Endothelial cell (in vitro differentiated cells): ENCODE measurements at regions not wholly inside any gene's neighbourhood (a gene's known extent, or its start where the extent isn't known, plus 50 kb on each side); places are given as distances from the start of the nearest gene placed in this dataset.
"Not testable (repeated sequence)": the region's sequence is repeated elsewhere in the genome, so short reads cannot be mapped to it uniquely, and the experiment has no call there.

ENCODE experiments used
- DNase-seq: peaks from one replicate; pipeline ENCODE4 v3.0.0; 2021; ENCODE audit warnings: low spot score
- H3K27ac Mint-ChIP-seq: one replicate; pipeline ENCODE4 v1.8.0; 2021; ENCODE audit warnings: mixed read lengths, inconsistent platforms; ENCODE audit not compliant: unreplicated experiment
- H3K27me3 Mint-ChIP-seq: one replicate; pipeline ENCODE4 v1.8.0; 2021; ENCODE audit warnings: mild to moderate bottlenecking, moderate library complexity, mixed read lengths, inconsistent platforms; ENCODE audit not compliant: unreplicated experiment
- H3K36me3 Mint-ChIP-seq: one replicate; pipeline ENCODE4 v1.8.0; 2021; ENCODE audit warnings: mild to moderate bottlenecking, low read depth, mixed read lengths, inconsistent platforms; ENCODE audit not compliant: unreplicated experiment
- H3K4me1 Mint-ChIP-seq: one replicate; pipeline ENCODE4 v1.8.0; 2021; ENCODE audit warnings: mild to moderate bottlenecking, mixed read lengths, inconsistent platforms; ENCODE audit not compliant: unreplicated experiment
- H3K4me3 Mint-ChIP-seq: one replicate; pipeline ENCODE4 v1.8.0; 2021; ENCODE audit warnings: mild to moderate bottlenecking, mixed read lengths, inconsistent platforms; ENCODE audit not compliant: unreplicated experiment
- H3K9me3 Mint-ChIP-seq: one replicate; pipeline ENCODE4 v1.8.0; 2021; ENCODE audit warnings: mixed read lengths, inconsistent platforms; ENCODE audit not compliant: unreplicated experiment

DNA sequence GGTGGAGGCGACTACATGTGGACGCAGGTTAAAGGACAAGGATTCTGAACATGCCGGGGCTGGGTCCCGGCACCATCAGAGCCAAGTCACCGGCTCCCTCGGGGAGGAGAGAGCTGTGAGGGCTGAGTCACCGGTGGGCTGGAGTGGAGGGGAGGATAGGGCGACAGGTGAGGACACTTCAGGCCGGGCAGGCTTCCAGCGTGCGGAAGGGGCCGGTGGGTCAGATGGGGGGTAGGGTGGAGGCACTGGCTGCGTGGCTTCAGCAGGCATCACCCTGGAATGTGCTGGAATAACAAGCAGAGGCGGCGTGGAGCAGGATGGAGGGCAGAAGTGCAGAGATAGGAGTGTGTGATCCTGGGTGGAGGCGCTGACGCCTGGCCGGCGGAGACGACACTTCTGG is 4435.3 kb upstream of the TPTE start:
- not testable (repeated sequence) for H3K27me3 Mint-ChIP-seq, H3K27ac Mint-ChIP-seq, H3K4me1 Mint-ChIP-seq, H3K4me3 Mint-ChIP-seq, H3K9me3 Mint-ChIP-seq, H3K36me3 Mint-ChIP-seq, DNase-seq

DNA sequence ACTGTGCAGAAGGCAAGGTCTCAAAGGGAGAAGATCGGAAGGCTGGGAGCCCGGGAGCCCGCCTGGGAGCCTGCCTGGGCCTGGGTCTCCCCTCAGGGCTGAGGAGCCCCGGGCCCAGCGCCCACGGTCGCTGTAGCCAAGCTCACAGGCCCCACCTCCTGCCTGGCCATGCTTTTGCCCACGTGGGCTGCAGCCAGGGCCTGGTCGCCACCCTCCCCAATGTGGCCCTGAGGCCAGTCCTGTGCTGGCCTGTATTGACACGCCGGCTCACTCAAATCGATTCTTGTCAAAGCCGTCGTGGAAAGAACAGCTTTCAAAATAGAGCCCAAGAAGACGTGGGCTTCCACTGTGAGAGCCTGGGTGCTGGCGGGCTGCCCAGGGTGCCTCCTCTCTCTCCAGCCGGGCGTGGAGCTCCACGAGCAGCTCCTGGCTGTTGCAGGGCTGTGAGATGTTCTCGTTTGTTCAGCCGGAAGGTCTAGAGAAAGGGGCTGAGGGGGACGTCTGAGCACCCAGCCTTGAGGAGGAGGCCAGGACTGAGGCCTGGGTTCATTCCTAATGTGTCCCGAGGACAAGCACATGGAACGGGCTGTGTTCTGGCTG is 4433.7 kb upstream of the TPTE start:
- DNase-seq, H3K36me3 Mint-ChIP-seq, H3K27ac Mint-ChIP-seq, H3K4me3 Mint-ChIP-seq, H3K27me3 Mint-ChIP-seq, H3K4me1 Mint-ChIP-seq, H3K9me3 Mint-ChIP-seq: not testable (repeated sequence)

DNA sequence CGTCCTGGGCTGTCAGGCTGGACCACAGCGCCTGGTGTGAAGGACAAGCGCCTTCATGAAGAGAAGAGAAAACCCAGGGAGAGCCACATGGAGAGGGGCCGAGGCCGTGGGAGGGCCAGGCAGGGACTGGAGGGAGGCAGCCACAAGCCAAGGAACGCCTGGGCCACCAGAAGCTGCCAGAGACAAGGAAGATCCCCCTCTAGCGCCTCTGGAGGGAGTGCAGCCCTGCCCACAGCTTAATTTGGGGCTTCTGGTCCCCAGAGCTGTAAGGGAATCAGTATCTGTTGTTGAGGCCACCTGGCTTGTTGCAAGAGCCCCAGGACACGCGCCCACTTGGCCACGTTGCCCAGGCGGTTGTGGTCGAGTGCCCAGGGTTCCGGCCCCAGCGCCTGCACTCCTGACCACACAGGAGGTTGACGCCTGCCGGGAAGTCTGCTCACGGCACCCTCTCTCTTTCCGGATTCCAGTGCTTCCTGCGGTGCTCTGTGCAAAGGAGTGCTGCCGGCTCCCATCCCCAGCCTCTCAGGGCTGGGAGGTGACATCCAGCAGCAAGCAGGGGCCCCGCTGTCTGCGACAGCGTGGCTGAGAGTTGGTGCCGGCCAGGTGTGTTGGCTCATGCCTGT is 4431.0 kb upstream of the TPTE start:
- not testable (repeated sequence) for DNase-seq, H3K27me3 Mint-ChIP-seq, H3K27ac Mint-ChIP-seq, H3K9me3 Mint-ChIP-seq, H3K36me3 Mint-ChIP-seq, H3K4me3 Mint-ChIP-seq, H3K4me1 Mint-ChIP-seq

DNA sequence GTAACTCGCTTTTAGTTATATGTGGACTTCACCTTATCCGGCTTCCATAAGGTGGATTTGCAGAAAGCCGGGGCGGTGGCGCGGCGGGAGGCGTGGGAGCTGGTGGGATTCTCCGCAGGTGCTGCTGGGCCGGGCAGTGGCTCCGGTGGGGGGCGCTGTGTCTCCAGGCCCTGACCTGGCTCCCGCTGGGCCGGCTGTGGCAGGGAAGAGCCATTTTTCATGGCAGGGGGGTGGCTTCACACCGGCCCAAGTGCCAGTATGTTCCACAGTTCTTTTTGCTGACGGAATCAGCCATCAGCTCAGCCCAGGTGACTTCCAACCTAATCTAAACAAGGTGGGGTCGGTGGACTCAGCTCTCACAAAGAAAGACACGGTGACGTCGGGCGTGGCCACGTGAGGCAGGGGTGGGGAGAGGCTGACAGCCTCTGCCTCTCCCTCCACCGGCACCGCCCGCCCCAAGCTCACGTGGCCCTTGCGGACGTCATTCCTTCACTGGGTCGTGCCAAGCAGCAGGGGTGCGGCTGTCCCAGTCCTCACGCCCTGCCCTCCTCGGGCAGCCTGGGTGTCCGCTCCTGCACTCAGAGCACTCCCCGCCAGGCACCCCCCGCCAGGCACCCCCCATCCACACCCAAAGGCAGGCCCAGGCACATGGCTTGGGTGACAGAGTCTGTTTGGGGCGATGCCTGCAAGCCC is 4429.9 kb upstream of the TPTE start:
- not testable (repeated sequence) for H3K27me3 Mint-ChIP-seq

DNA sequence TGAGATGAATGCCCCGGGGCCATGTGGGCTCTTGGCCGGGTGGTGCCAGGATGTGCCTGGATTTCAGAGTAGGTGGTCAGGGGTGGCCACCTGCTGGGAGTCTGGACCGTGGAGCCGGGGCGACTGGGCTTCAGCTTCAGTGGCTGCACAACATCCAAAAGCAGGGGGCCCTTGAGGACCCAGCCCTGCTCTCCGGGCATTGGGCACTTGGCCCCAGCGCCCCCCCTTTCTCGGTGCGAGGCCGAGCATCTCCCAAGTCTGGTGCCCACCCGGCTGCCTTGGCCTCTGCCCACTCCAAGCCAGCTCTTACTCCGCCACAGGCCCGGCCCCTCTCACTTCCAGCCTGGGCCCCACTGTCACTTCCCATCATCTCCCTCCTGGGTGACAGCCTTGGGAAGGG is 4429.0 kb upstream of the TPTE start:
- H3K9me3 Mint-ChIP-seq, DNase-seq, H3K36me3 Mint-ChIP-seq, H3K27me3 Mint-ChIP-seq, H3K4me1 Mint-ChIP-seq, H3K27ac Mint-ChIP-seq, H3K4me3 Mint-ChIP-seq: not testable (repeated sequence)

More for the DNA sequence above, 4429.9 kb upstream of the TPTE start:
- H3K4me1 Mint-ChIP-seq, DNase-seq, H3K4me3 Mint-ChIP-seq, H3K36me3 Mint-ChIP-seq, H3K27ac Mint-ChIP-seq, H3K9me3 Mint-ChIP-seq: not testable (repeated sequence)

DNA sequence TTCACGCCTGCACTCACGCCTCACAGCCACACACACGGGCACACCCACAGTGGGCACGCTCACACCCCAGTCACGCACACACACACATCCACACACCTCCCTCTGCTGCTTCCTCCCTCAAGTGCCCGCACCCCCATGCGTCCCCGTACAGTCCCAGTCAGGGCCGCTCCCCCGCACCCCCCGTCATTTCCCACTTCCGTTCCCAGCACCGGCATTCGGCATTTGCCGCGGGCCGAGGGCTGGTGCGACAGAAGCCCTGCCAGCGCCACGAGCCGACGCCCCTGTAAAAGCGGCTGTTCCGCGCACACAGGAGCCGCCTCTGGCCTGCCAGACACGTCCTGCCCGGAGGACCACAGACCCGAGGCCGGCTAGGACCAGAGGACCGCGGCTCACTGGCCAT is 4428.0 kb upstream of the TPTE start:
- H3K27me3 Mint-ChIP-seq, H3K4me1 Mint-ChIP-seq, H3K4me3 Mint-ChIP-seq, H3K27ac Mint-ChIP-seq, H3K36me3 Mint-ChIP-seq, DNase-seq, H3K9me3 Mint-ChIP-seq: not testable (repeated sequence)

DNA sequence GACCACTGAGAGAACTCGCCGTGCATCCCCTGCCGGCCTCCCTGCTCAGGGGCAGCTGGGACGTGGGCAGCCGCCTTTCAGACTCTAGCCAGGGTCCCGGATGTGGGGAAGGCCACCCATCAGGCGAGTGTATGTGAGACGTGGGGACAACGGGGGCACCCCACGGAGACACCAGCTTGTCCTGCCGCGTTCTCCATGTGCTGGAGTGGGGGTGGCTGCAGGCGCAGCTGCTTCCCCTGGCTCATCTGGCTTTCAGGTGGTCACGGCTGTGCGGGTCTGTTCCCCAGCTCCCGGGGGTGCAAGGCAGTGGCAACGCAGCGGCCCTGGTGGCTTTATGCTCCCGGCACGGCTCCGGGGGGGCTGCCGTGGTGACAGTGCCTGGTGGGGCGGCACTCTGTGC is 4427.5 kb upstream of the TPTE start:
- not testable (repeated sequence) for DNase-seq, H3K9me3 Mint-ChIP-seq, H3K27me3 Mint-ChIP-seq, H3K4me1 Mint-ChIP-seq, H3K4me3 Mint-ChIP-seq, H3K27ac Mint-ChIP-seq, H3K36me3 Mint-ChIP-seq

DNA sequence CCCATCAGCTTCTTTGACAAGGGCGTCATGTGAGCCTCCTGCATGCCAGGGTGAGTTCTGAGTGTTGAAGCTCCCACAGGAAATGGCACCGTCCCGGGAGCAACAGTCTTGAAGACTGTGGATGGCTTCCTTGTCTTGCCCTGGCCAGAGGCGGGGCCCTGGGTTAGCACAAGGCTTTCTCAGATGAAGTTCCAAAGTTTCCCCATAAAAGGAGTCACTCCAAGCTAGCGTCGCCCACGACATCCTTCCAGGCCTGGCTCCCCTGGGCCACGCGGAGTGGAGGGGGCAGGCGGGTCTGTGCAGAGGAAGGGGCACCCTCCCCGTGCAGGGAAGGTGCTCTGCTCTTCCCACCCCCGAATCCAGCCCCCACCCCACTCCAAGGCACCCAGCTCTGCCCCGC is 4426.1 kb upstream of the TPTE start:
- not testable (repeated sequence) for H3K27ac Mint-ChIP-seq, H3K9me3 Mint-ChIP-seq, H3K4me3 Mint-ChIP-seq, H3K27me3 Mint-ChIP-seq, H3K4me1 Mint-ChIP-seq, DNase-seq, H3K36me3 Mint-ChIP-seq

DNA sequence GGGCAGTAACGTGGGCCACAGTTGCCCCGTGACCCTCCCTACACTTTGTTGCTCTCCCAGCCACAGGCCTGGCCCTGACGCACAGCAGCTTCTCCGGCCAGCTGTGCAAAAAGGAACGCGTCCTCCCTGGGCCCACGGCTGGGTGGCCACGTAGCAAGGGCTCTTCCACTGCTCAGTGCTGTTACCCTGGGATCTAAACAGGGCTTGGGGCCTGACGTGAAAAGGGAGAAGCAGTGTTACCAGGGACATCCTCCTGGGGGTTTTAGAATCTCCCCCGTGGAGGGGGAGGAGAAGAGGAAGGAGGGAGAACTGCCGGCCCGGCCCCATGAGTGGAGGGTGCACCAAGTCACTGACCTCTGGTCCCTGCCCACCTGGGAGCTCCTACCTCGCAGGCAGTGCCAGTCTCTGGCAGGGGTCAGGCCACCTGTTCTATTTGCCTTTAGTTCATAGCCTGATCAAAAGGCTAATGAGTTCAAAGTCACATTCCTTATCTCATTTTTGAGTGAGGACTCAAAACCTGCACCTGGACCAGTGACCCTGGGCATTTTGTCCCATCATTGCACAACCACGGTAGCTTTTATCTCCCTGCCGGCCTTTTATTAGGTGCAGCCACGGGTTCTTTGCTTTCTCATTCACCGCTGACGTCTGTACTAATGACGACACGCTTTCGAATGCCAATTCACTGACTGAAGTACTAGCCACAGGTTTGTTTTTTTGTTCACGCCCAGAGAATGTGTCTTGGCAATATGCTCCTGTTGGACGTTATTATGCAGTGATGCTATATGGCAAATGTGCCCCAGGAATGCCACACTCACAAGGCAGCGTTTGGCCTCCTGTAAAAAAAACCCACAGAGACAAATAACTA is 4424.6 kb upstream of the TPTE start:
- H3K36me3 Mint-ChIP-seq, H3K27ac Mint-ChIP-seq, H3K4me3 Mint-ChIP-seq, H3K9me3 Mint-ChIP-seq, DNase-seq, H3K27me3 Mint-ChIP-seq, H3K4me1 Mint-ChIP-seq: not testable (repeated sequence)

DNA sequence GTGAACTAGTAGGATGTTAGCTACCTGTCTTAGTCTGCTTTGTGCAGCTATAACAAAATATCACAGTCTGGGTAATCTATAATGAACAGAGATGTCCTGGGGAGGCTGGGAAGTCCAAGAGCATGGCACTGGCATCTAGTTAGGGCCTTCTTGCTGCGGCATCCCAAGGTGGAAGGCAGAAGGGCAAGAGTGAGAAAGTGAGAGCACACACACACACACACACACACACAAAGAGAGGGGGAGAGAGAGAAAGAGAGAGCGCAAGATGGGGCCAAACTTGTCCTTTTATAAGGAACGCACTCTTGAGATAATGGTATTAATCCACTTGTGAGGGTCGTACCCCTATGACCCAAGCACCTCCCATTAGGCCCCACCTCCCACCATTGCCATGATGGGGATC is 4423.6 kb upstream of the TPTE start:
- not testable (repeated sequence) for H3K9me3 Mint-ChIP-seq, H3K36me3 Mint-ChIP-seq, H3K4me3 Mint-ChIP-seq, DNase-seq, H3K27ac Mint-ChIP-seq, H3K4me1 Mint-ChIP-seq, H3K27me3 Mint-ChIP-seq

DNA sequence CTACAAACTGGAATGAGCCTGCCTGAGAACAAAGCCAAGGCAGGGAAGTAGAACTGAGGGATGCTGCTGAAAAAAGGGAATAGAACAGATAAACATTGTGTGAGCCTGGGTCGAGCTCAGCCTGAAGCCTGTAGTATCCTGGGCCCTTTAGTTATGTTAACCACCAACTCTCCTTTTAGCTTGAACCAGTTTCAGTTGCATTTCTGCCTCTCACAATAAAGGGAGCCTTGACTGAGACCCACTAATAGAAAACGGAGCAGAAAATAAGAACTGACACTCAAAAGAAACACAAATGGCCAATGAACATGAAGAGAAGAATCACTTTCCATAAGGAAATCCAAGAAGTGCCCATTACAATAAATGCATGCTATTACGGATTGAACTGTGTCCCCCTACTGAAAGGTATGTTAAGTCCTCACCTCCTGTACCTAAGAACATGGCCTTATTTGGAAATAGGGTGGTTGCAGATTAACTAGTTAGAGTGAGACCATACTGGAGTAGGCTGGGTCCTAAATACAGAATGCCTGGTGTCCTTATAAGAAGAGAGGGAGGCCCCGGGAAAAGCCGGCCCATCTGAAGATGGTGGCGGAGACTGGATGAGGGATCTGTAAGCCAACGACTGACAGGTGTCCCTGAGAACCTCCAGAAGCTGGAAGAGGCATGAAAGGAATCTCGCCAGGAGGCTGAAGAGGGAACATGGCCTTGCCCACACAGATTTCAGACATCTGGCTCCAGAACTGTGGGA is 4423.0 kb upstream of the TPTE start:
- H3K27ac Mint-ChIP-seq, H3K27me3 Mint-ChIP-seq, H3K36me3 Mint-ChIP-seq: not testable (repeated sequence)

More for the DNA sequence above, 4423.0 kb upstream of the TPTE start:
- H3K4me3 Mint-ChIP-seq, DNase-seq, H3K9me3 Mint-ChIP-seq, H3K4me1 Mint-ChIP-seq: not testable (repeated sequence)
